H1 (cell line): ENCODE measurements at regions not wholly inside any gene's neighbourhood (a gene's known extent, or its start where the extent isn't known, plus 50 kb on each side); places are given as distances from the start of the nearest gene placed in this dataset.

Source experiments
- CTCF ChIA-PET: fragments of 300-600 bp; sonication (Branson Sonifier 250); formaldehyde crosslinking; loops from one replicate; lab custom pipeline; 2021; ENCODE audit not compliant: partially characterized antibody; lab: Charles Lee
- POLR2A ChIA-PET: fragments of 300-600 bp; sonication (Branson Sonifier 250); formaldehyde crosslinking; loops from one replicate; lab custom pipeline; 2021; ENCODE audit warnings: inconsistent platforms; ENCODE audit not compliant: partially characterized antibody; lab: Charles Lee
- DNase-seq, 2 experiments: peaks; one replicate each; pipeline versions ENCODE4 v3.0.0 to v3.0.0-alpha.2; 2010 to 2022; ENCODE audit warnings: low spot score in 2 of 2, low read depth in 1 of 2, mixed read lengths in 1 of 2
- FAIRE-seq: peaks from 2 replicates; lab custom pipeline; 2011; peaks lifted over from hg19 to GRCh38; lab: Jason Lieb, UNC
- H2AFZ ChIP-seq: 2 replicates; pipeline ENCODE4 v1.8.1; 2012; ENCODE audit warnings: low read length, inconsistent platforms
- H2AK5ac ChIP-seq: 2 replicates; pipeline ENCODE4 v1.6.1; 2013; ENCODE audit warnings: low read depth, low read length
- H2BK120ac ChIP-seq: replicated peaks from 2 replicates; pipeline ENCODE3; 2013; ENCODE audit warnings: low read depth, low read length, inconsistent platforms
- H2BK12ac ChIP-seq: 2 replicates; pipeline ENCODE4 v1.6.1; 2013; ENCODE audit warnings: low read depth, low read length
- H2BK15ac ChIP-seq: 2 replicates; pipeline ENCODE4 v1.6.1; 2013; ENCODE audit warnings: low read length
- H2BK20ac ChIP-seq: 2 replicates; pipeline ENCODE4 v1.6.1; 2013; ENCODE audit warnings: low read length
- H2BK5ac ChIP-seq: 2 replicates; pipeline ENCODE4 v1.6.1; 2013; ENCODE audit warnings: low read depth, low read length
- H3K14ac ChIP-seq: 2 replicates; pipeline ENCODE4 v1.6.1; 2013; ENCODE audit warnings: inconsistent platforms; ENCODE audit not compliant: insufficient read length
- H3K18ac ChIP-seq: 2 replicates; pipeline ENCODE4 v1.6.1; 2013; ENCODE audit warnings: low read length; ENCODE audit errors: extremely low read depth
- H3K23ac ChIP-seq: 2 replicates; pipeline ENCODE4 v1.6.1; 2013; ENCODE audit warnings: inconsistent platforms; ENCODE audit not compliant: insufficient read length
- H3K23me2 ChIP-seq: 2 replicates; pipeline ENCODE4 v1.6.1; 2013; ENCODE audit warnings: low read depth, low read length
- H3K27ac ChIP-seq: 2 replicates; pipeline ENCODE4 v1.6.1; 2011; ENCODE audit warnings: low read depth, low read length, inconsistent platforms
- H3K27me3 ChIP-seq, 4 experiments: replicated peaks in 1 of 4; 1 replicate in 1 of 4; 2 replicates in 3 of 4; pipeline versions ENCODE4 v1.6.1 to v1.8.1; 2011 to 2013; ENCODE audit warnings: low read length in 3 of 4, mild to moderate bottlenecking in 3 of 4, inconsistent platforms in 2 of 4, mixed read lengths in 2 of 4, moderate library complexity in 1 of 4; ENCODE audit not compliant: control insufficient read depth in 3 of 4, insufficient read depth in 3 of 4; ENCODE audit errors: extremely low read depth in 1 of 4
- H3K36me3 ChIP-seq, 4 experiments: 2 replicates each; pipeline versions ENCODE4 v1.6.1 to v1.8.1; 2011 to 2013; ENCODE audit warnings: mild to moderate bottlenecking in 4 of 4, low read length in 3 of 4, moderate library complexity in 2 of 4, control low read depth in 1 of 4, inconsistent platforms in 1 of 4; ENCODE audit not compliant: insufficient read depth in 4 of 4, control insufficient read depth in 2 of 4
- H3K4ac ChIP-seq: replicated peaks from 2 replicates; pipeline ENCODE3; 2013; ENCODE audit warnings: low read length, low read depth, mixed read lengths, inconsistent platforms; ENCODE audit not compliant: insufficient read length
- H3K4me1 ChIP-seq, 4 experiments: replicated peaks in 1 of 4; 1 replicate in 1 of 4; 2 replicates in 3 of 4; pipeline versions ENCODE4 v1.6.1 to v1.8.1; 2011 to 2013; ENCODE audit warnings: low read length in 3 of 4, inconsistent platforms in 2 of 4, mixed read lengths in 1 of 4; ENCODE audit not compliant: insufficient read depth in 4 of 4, control insufficient read depth in 3 of 4
- H3K4me2 ChIP-seq, 2 experiments: 2 replicates each; pipeline versions ENCODE4 v1.6.1 to v1.8.1; 2011 to 2013; ENCODE audit warnings: low read depth in 2 of 2, low read length in 2 of 2, control low read depth in 1 of 2, inconsistent platforms in 1 of 2, mild to moderate bottlenecking in 1 of 2; ENCODE audit not compliant: insufficient read depth in 1 of 2
- H3K4me3 ChIP-seq, 4 experiments: fragments of 200-600, 300-600 bp in 1 of 4; sonication (generic), shearing (Covaris generic), sonication (Bioruptor Twin) in 1 of 4; 2 replicates each; pipeline versions ENCODE4 v1.5.1 to v1.8.1; 2011 to 2016; ENCODE audit warnings: low read length in 4 of 4, low read depth in 3 of 4, control low read depth in 2 of 4, inconsistent platforms in 2 of 4, mild to moderate bottlenecking in 2 of 4, mixed read lengths in 1 of 4, moderate library complexity in 1 of 4; ENCODE audit not compliant: insufficient read depth in 2 of 4; ENCODE audit errors: extremely low read depth in 1 of 4
- H3K56ac ChIP-seq: replicated peaks from 2 replicates; pipeline ENCODE3; 2013; ENCODE audit warnings: low read depth, mild to moderate bottlenecking, mixed read lengths, low read length, inconsistent platforms; ENCODE audit not compliant: insufficient read length
- H3K79me1 ChIP-seq: 2 replicates; pipeline ENCODE4 v1.6.1; 2013; ENCODE audit warnings: low read depth, low read length, control low read depth
- H3K79me2 ChIP-seq, 2 experiments: 2 replicates each; pipeline versions ENCODE4 v1.6.1 to v1.8.1; 2012 to 2013; ENCODE audit warnings: low read length in 2 of 2, mild to moderate bottlenecking in 2 of 2, inconsistent platforms in 1 of 2; ENCODE audit not compliant: insufficient read depth in 2 of 2, control insufficient read depth in 1 of 2
- H3K9ac ChIP-seq, 4 experiments: replicated peaks in 1 of 4; 1 replicate in 1 of 4; 2 replicates in 3 of 4; pipeline versions ENCODE4 v1.6.1 to v1.8.1; 2011 to 2013; ENCODE audit warnings: low read depth in 3 of 4, low read length in 3 of 4, control low read depth in 2 of 4, mild to moderate bottlenecking in 2 of 4, moderate library complexity in 2 of 4, inconsistent platforms in 1 of 4; ENCODE audit errors: extremely low read depth in 1 of 4
- H3K9me3 ChIP-seq, 2 experiments: 2 replicates each; pipeline versions ENCODE4 v1.6.1 to v1.8.1; 2012 to 2013; ENCODE audit warnings: mild to moderate bottlenecking in 2 of 2, moderate library complexity in 2 of 2, control low read depth in 1 of 2, inconsistent platforms in 1 of 2, low read depth in 1 of 2, low read length in 1 of 2, mixed read lengths in 1 of 2; ENCODE audit not compliant: insufficient read depth in 2 of 2
- H4K20me1 ChIP-seq, 2 experiments: replicated peaks in 1 of 2; 2 replicates each; pipeline versions ENCODE3 to v1.8.1; 2011 to 2013; ENCODE audit warnings: inconsistent platforms in 2 of 2, low read length in 2 of 2, mild to moderate bottlenecking in 1 of 2; ENCODE audit not compliant: insufficient read depth in 2 of 2, control insufficient read depth in 1 of 2
- H4K5ac ChIP-seq: 2 replicates; pipeline ENCODE4 v1.6.1; 2013; ENCODE audit warnings: low read length, low read depth, mixed read lengths, inconsistent platforms; ENCODE audit not compliant: insufficient read length
- H4K8ac ChIP-seq: 2 replicates; pipeline ENCODE4 v1.8.0; 2013; ENCODE audit warnings: mild to moderate bottlenecking, moderate library complexity, low read length, inconsistent platforms; ENCODE audit not compliant: insufficient read depth; ENCODE audit errors: extremely low read depth
- H4K91ac ChIP-seq: replicated peaks from 2 replicates; pipeline ENCODE3; 2013; ENCODE audit warnings: low read length, mixed read lengths, inconsistent platforms; ENCODE audit not compliant: insufficient read length
- BCL11A ChIP-seq, 2 experiments: IDR thresholded peaks; one replicate each; pipeline ENCODE4 v1.6.1; 2011; ENCODE audit warnings: low read depth in 2 of 2, low read length in 2 of 2, mild to moderate bottlenecking in 2 of 2
- BRCA1 ChIP-seq: IDR thresholded peaks from 2 replicates; pipeline ENCODE4 v1.6.1; 2012; ENCODE audit warnings: low read depth, low read length, improper control_type of control experiment
- CBX5 ChIP-seq: fragments of 300-800, 300-1000 bp; sonication (generic); IDR thresholded peaks from 2 replicates; pipeline ENCODE4 v1.7.1; 2016; ENCODE audit warnings: antibody characterized with exemption, low read length, low read depth
- CEBPB ChIP-seq: IDR thresholded peaks from 2 replicates; pipeline ENCODE4 v1.6.1; 2012; ENCODE audit warnings: low read depth, low read length
- CREB1 ChIP-seq: IDR thresholded peaks from 2 replicates; pipeline ENCODE4 v1.6.1; 2012; ENCODE audit warnings: inconsistent platforms
- CTBP2 ChIP-seq: IDR thresholded peaks from 2 replicates; pipeline ENCODE4 v1.7.0; 2011; ENCODE audit warnings: borderline replicate concordance, mild to moderate bottlenecking, moderate library complexity, mixed read lengths, low read length; ENCODE audit not compliant: insufficient read depth, insufficient read length
- SP2 ChIP-seq: IDR thresholded peaks from 2 replicates; pipeline ENCODE4 v1.6.1; 2012; ENCODE audit warnings: mild to moderate bottlenecking, low read length, inconsistent platforms
- YY1 ChIP-seq: IDR thresholded peaks from 2 replicates; pipeline ENCODE4 v1.6.1; 2011; ENCODE audit warnings: low read depth, mild to moderate bottlenecking, low read length
- WGBS, 2 experiments: shearing (Covaris generic) in 1 of 2; methylation state at CpG; one replicate each; pipeline versions ENCODE4 v1.1.6 to v1.1.7; 2013 to 2015; ENCODE audit warnings: low lambda C conversion rate in 2 of 2, mixed read lengths in 2 of 2, inconsistent platforms in 1 of 2, low coverage in 1 of 2, missing lambda C conversion rate in 1 of 2; ENCODE audit not compliant: insufficient replicate concordance in 2 of 2, insufficient coverage in 1 of 2, insufficient read length in 1 of 2; ENCODE audit errors: extremely low coverage in 1 of 2, missing lambda C conversion rate in 1 of 2; 5-methylcytosine and 5-hydroxymethylcytosine counted together
- TF ChIP-seq, protein P1 (sequence below): IDR thresholded peaks from 2 replicates; pipeline ENCODE4 v1.6.1; 2011; ENCODE audit warnings: low read length, improper control_type of control experiment

DNA sequence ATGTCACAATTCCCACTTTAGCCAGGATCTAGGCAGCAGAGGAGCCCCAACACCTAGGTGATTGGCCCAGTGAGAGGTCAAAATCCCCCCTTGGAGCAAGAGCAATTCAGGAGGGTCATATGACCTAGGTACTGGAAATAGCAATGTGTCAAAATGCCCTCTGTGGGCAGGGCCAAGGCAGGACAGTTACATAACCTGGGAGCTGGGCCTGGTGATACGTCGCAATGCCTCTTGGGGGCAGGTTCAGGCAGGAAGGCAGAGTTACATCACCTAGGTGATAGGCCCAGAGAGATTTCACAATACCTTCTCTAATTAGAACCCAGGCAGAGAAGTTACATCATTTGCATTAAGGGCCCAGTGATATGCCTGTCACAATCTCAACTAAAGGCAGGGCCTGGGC is 1906.3 kb downstream of the TP53TG3F start:
- Histone ChIP-seq H4K20me1 (no peaks in the 10 kb centered on the region), H2AFZ (no peak overlapping the region), H2BK12ac (no peak overlapping the region), H3K79me1 (no peaks in the 10 kb centered on the region), H2AK5ac (no peak overlapping the region), H4K5ac (no peak overlapping the region), H3K23ac (no peak overlapping the region), H3K23me2 (no peaks in the 10 kb centered on the region), H3K79me2 (no peaks in the 10 kb centered on the region), H3K27me3 (no peaks in the 10 kb centered on the region), H3K4ac (no peak overlapping the region), H2BK20ac (no peak overlapping the region), H3K14ac (no peak overlapping the region), H3K36me3 (no peaks in the 10 kb centered on the region), H2BK120ac (no peak overlapping the region), H4K91ac (no peak overlapping the region), H4K8ac (no peak overlapping the region), H3K4me1 (no peaks in the 10 kb centered on the region), H2BK15ac (no peak overlapping the region)
- POLR2A ChIA-PET: no interaction called here
- CTCF ChIA-PET: no interaction called here
- FAIRE-seq: no peak
- no peak for TF ChIP-seq CREB1
- TF ChIP-seq BCL11A (IDR thresholded peaks at IDR 0.05; ENCODE audit: low read depth in 2 of 2, low read length in 2 of 2): no peak
- no peak for TF ChIP-seq CBX5
- no peak for TF ChIP-seq SP2
- no peak for TF ChIP-seq CEBPB
- TF ChIP-seq BRCA1: no peak
- TF ChIP-seq, protein P1, sequence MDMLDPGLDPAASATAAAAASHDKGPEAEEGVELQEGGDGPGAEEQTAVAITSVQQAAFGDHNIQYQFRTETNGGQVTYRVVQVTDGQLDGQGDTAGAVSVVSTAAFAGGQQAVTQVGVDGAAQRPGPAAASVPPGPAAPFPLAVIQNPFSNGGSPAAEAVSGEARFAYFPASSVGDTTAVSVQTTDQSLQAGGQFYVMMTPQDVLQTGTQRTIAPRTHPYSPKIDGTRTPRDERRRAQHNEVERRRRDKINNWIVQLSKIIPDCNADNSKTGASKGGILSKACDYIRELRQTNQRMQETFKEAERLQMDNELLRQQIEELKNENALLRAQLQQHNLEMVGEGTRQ: no peak
- TF ChIP-seq CTBP2: no peak
- no peak for TF ChIP-seq YY1
- TF ChIP-seq, all 59 proteins: peak for 0
- no peak overlapping the region for H3K9ac ChIP-seq
- no peak overlapping the region for H3K27ac ChIP-seq
- WGBS, 2 experiments: 83% methylated on average over 2 of the region's 2 CpGs; no CpG with 5 or more reads in 1 of the 2 experiments
- no peak for DNase-seq
- no peak overlapping the region for H3K56ac ChIP-seq
- H3K9me3 ChIP-seq: peaks cover 75 to 95% of the 10 kb centered on the region in 2 experiments
- no peak overlapping the region for H3K4me2 ChIP-seq
- no peak overlapping the region for H3K18ac ChIP-seq
- no peak overlapping the region for H3K4me3 ChIP-seq
- no peak overlapping the region for H2BK5ac ChIP-seq
